HepG2 (cell line): ENCODE measurements at regions not wholly inside any gene's neighbourhood (a gene's known extent, or its start where the extent isn't known, plus 50 kb on each side); places are given as distances from the start of the nearest gene placed in this dataset.

ENCODE experiments used
- ATAC-seq: fragments of 200-7000 bp; cut with Tn5 transposase; 3 replicates; pipeline ENCODE4 v1.9.1; 2020; ENCODE audit warnings: mild to moderate bottlenecking, moderate library complexity
- BruUV-seq: library from RNA; stranded (reverse); fragments of 400-500 nt; replicated peaks from 2 replicates; lab custom pipeline; 2021; lab: Mats Ljungman, UMichigan
- CTCF ChIA-PET: fragments of 300-600 bp; formaldehyde crosslinking; extraction: SDS; loops from one replicate; lab custom pipeline; 2021; ENCODE audit warnings: low total read pairs, inconsistent platforms, low intra/inter-chr PET ratio; lab: Yijun Ruan, JAX
- POLR2A ChIA-PET: fragments of 350-600 bp; sonication (Branson Sonifier 250); formaldehyde crosslinking; loops from one replicate; lab custom pipeline; 2020; ENCODE audit warnings: antibody characterized with exemption, inconsistent platforms; lab: Yijun Ruan, JAX
- DNase-seq: peaks from one replicate; pipeline ENCODE4 v3.0.0-alpha.2; 2015; ENCODE audit warnings: low spot score
- FAIRE-seq: peaks from 3 replicates; lab custom pipeline; 2011; peaks lifted over from hg19 to GRCh38; lab: Jason Lieb, UNC
- H2AFZ ChIP-seq: one replicate; pipeline ENCODE4 v1.6.1; 2011; ENCODE audit warnings: low read length, inconsistent platforms
- H3K27ac ChIP-seq: fragments of 300-600 bp; 3 replicates; pipeline ENCODE4 v1.8.0; 2011; ENCODE audit warnings: mixed run types, mild to moderate bottlenecking, mixed read lengths, low read length, inconsistent platforms; ENCODE audit not compliant: insufficient read depth; ENCODE audit errors: extremely low read length
- H3K27me3 ChIP-seq, 2 experiments: fragments of 200-600 bp in 1 of 2; 2 replicates in 1 of 2; 3 replicates in 1 of 2; pipeline versions ENCODE4 v1.6.0 to v1.8.0; 2011; ENCODE audit warnings: low read length in 2 of 2, mild to moderate bottlenecking in 2 of 2, moderate library complexity in 2 of 2, inconsistent platforms in 1 of 2; ENCODE audit not compliant: insufficient read depth in 2 of 2, control insufficient read depth in 1 of 2
- H3K36me3 ChIP-seq, 2 experiments: fragments of 200-600 bp in 1 of 2; replicated peaks in 1 of 2; 2 replicates in 1 of 2; 3 replicates in 1 of 2; pipeline versions ENCODE4 v1.5.1 to v1.8.0; 2011; ENCODE audit warnings: low read length in 2 of 2, inconsistent platforms in 1 of 2; ENCODE audit not compliant: insufficient read depth in 2 of 2, control insufficient read depth in 1 of 2
- H3K4me1 ChIP-seq: 2 replicates; pipeline ENCODE4 v1.5.1; 2012; ENCODE audit warnings: low read length, inconsistent platforms; ENCODE audit not compliant: insufficient read depth
- H3K4me2 ChIP-seq: 2 replicates; pipeline ENCODE4 v1.6.0; 2011; ENCODE audit warnings: low read depth, low read length, inconsistent platforms
- H3K4me3 ChIP-seq, 3 experiments: fragments of 200-600 bp in 1 of 3; sonication (generic), shearing (Covaris generic) in 1 of 3; replicated peaks in 1 of 3; 2 replicates each; pipeline ENCODE4 v1.5.1; 2011 to 2016; ENCODE audit warnings: low read length in 3 of 3, inconsistent platforms in 2 of 3, low read depth in 2 of 3, mild to moderate bottlenecking in 2 of 3, control low read depth in 1 of 3, mixed read lengths in 1 of 3; ENCODE audit not compliant: insufficient read depth in 1 of 3
- H3K79me2 ChIP-seq: one replicate; pipeline ENCODE4 v1.6.1; 2011; ENCODE audit warnings: low read length, inconsistent platforms; ENCODE audit not compliant: insufficient read depth
- H3K9ac ChIP-seq: 2 replicates; pipeline ENCODE4 v1.6.0; 2011; ENCODE audit warnings: mild to moderate bottlenecking, low read depth, low read length, inconsistent platforms; ENCODE audit not compliant: insufficient read depth
- H3K9me3 ChIP-seq: 2 replicates; pipeline ENCODE4 v1.5.1; 2012; ENCODE audit warnings: mild to moderate bottlenecking, low read length
- H4K20me1 ChIP-seq: 2 replicates; pipeline ENCODE4 v1.6.0; 2011; ENCODE audit warnings: inconsistent platforms, mild to moderate bottlenecking, low read length, moderate library complexity; ENCODE audit not compliant: insufficient read depth
- CEBPZ ChIP-seq: IDR thresholded peaks from 2 replicates; pipeline ENCODE4 v1.6.1; 2012; ENCODE audit warnings: low read length, improper control_type of control experiment
- DMAP1 ChIP-seq: IDR thresholded peaks from 2 replicates; pipeline ENCODE4 v1.6.1; 2016
- MEIS1 ChIP-seq: sonication (generic); formaldehyde crosslinking; IDR thresholded peaks from 2 replicates; pipeline ENCODE4 v1.9.0; 2021; ENCODE audit warnings: mild to moderate bottlenecking, missing genetic modification reagents, moderate library complexity, borderline replicate concordance
- NCOR1 ChIP-seq: fragments of 200-600 bp; sonication (generic); IDR thresholded peaks from 2 replicates; pipeline ENCODE4 v1.7.0; 2017; ENCODE audit warnings: antibody characterized with exemption, low read length, borderline replicate concordance
- NFE2L2 ChIP-seq: fragments of 150-350 bp; IDR thresholded peaks from 2 replicates; pipeline ENCODE4 v1.6.1; 2014; ENCODE audit warnings: low read length
- SMARCC2 ChIP-seq: fragments of 450-650 bp; IDR thresholded peaks from 2 replicates; pipeline ENCODE4 v1.6.1; 2017; ENCODE audit warnings: antibody characterized with exemption, mild to moderate bottlenecking
- THAP11 ChIP-seq: IDR thresholded peaks from 2 replicates; pipeline ENCODE4 v1.6.1; 2016; ENCODE audit warnings: missing biosample characterization, missing genetic modification reagents
- ZNF124 ChIP-seq: sonication (generic); formaldehyde crosslinking; IDR thresholded peaks from 2 replicates; pipeline ENCODE4 v1.4.0; 2020; ENCODE audit warnings: missing genetic modification reagents
- ZNF276 ChIP-seq: sonication (generic); formaldehyde crosslinking; IDR thresholded peaks from 2 replicates; pipeline ENCODE4 v1.4.0; 2020; ENCODE audit warnings: mild to moderate bottlenecking, low read depth, missing genetic modification reagents
- ZNF569 ChIP-seq: sonication (generic); formaldehyde crosslinking; IDR thresholded peaks from 2 replicates; pipeline ENCODE4 v1.5.0; 2020; ENCODE audit warnings: mild to moderate bottlenecking, missing genetic modification reagents, moderate library complexity, borderline replicate concordance
- WGBS: methylation state at CpG from one replicate; pipeline ENCODE4 v1.1.6; 2017; ENCODE audit warnings: low lambda C conversion rate; 5-methylcytosine and 5-hydroxymethylcytosine counted together
- in situ Hi-C: cut with HindIII; loops from 2 replicates; pipeline ENCODE4 v1.10.0; 2017; ENCODE audit warnings: low pct_unique_long_range_greater_than_20kb; ENCODE audit not compliant: extremely low pct_ligation_motif_present
- intact Hi-C: fragments of 100-400 bp; cut with micrococcal nuclease; formaldehyde crosslinking; loops from one replicate; pipeline ENCODE4 v1.10.0; 2022; ENCODE audit not compliant: unreplicated experiment

DNA sequence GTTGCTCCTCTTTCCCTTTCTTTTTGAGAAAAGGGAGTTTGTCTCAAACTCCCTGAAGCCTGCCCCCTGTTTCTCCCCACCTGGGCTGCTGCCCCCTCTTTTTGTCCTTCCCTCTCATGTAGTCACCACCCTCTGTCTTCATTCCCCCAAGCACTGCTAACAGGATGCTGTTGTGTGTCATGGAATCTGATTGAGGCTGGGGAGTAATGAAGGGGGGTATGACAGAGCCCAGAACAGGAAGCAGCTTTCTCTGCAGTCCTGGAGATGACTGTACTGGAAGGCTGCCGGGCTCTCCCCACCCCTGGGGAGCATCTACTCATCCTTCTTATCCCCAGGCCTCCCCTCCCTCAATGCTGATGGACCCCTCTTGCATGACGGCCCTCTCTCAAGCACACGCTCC, 181.6 kb downstream of the ABHD5 start:
- Histone ChIP-seq H3K9me3 (no peaks in the 10 kb centered on the region), H3K4me1 (no peaks in the 10 kb centered on the region), H3K9ac (no peak overlapping the region), H3K4me2 (no peak overlapping the region), H3K79me2 (no peaks in the 10 kb centered on the region), H3K27ac (no peak overlapping the region), H4K20me1 (no peaks in the 10 kb centered on the region), H2AFZ (no peak overlapping the region), H3K27me3 (peaks cover 2 to 7% of the 10 kb centered on the region in 2 experiments; a peak in 2 of 5 replicates), H3K4me3 (no peak overlapping the region), H3K36me3 (no peaks in the 10 kb centered on the region)
- 35% methylated on average over 3 of the region's 3 CpGs for WGBS
- ATAC-seq (no peak), FAIRE-seq (no peak), DNase-seq (no peak)
- intact Hi-C loops (no loop called here), in situ Hi-C loops (no loop called here)
- no peak for TF ChIP-seq NCOR1
- TF ChIP-seq ZNF276 (CRISPR knock-in tag), result no peak
- TF ChIP-seq SMARCC2, result no peak
- no peak for TF ChIP-seq ZNF569
- TF ChIP-seq DMAP1 (CRISPR knock-in tag), result no peak
- no TSS peak for BruUV-seq
- POLR2A ChIA-PET, result no interaction called here
- CTCF ChIA-PET, result no interaction called here

GRCh38 chr3:43872901-43873300, 182.2 kb downstream of the ABHD5 start:
- Histone ChIP-seq H3K4me3 (no peak overlapping the region), H3K4me2 (no peak overlapping the region), H2AFZ (no peak overlapping the region), H3K27me3 (peaks cover 2 to 7% of the 10 kb centered on the region in 2 experiments; a peak in 2 of 5 replicates), H3K9me3 (no peaks in the 10 kb centered on the region), H3K36me3 (no peaks in the 10 kb centered on the region), H3K27ac (no peak overlapping the region), H3K9ac (no peak overlapping the region), H3K4me1 (no peaks in the 10 kb centered on the region), H4K20me1 (no peaks in the 10 kb centered on the region), H3K79me2 (no peaks in the 10 kb centered on the region)
- no peak for ATAC-seq
- in situ Hi-C loops (no loop called here), intact Hi-C loops (no loop called here)
- no TSS peak for BruUV-seq
- TF ChIP-seq THAP11, result no peak
- no peak for TF ChIP-seq ZNF124
- no peak for TF ChIP-seq CEBPZ
- TF ChIP-seq NFE2L2, result 0 out of 2 replicates have a peak, but pooled peaks have one; percentile 10
- TF ChIP-seq MEIS1 (CRISPR knock-in tag), result no peak
- WGBS, result 17% methylated on average over 6 of the region's 6 CpGs
- CTCF ChIA-PET, result no interaction called here
- DNase-seq, result no peak
- POLR2A ChIA-PET, result no interaction called here
- no peak for FAIRE-seq
